ENCODE measurements at regions not wholly inside any gene's neighbourhood (a gene's known extent, or its start where the extent isn't known, plus 50 kb on each side); places are given as distances from the start of the nearest gene placed in this dataset.

- no peak overlapping the region for H3K4me3 Mint-ChIP-seq
- H3K27me3 Mint-ChIP-seq (ENCODE audit: low read depth): peaks cover 25% of the 10 kb centered on the region
- TF ChIP-seq, protein P1, sequence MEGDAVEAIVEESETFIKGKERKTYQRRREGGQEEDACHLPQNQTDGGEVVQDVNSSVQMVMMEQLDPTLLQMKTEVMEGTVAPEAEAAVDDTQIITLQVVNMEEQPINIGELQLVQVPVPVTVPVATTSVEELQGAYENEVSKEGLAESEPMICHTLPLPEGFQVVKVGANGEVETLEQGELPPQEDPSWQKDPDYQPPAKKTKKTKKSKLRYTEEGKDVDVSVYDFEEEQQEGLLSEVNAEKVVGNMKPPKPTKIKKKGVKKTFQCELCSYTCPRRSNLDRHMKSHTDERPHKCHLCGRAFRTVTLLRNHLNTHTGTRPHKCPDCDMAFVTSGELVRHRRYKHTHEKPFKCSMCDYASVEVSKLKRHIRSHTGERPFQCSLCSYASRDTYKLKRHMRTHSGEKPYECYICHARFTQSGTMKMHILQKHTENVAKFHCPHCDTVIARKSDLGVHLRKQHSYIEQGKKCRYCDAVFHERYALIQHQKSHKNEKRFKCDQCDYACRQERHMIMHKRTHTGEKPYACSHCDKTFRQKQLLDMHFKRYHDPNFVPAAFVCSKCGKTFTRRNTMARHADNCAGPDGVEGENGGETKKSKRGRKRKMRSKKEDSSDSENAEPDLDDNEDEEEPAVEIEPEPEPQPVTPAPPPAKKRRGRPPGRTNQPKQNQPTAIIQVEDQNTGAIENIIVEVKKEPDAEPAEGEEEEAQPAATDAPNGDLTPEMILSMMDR (conservative IDR thresholded peaks at IDR 0.05): no peak
Observed at GRCh38 chr14:95763875-95764274, 50.0 kb upstream of the TCL1A start.

More at GRCh38 chr14:95763875-95764274, 50.0 kb upstream of the TCL1A start:
- Mint-ChIP-seq H3K4me1 (no peaks in the 10 kb centered on the region), H3K9me3 (no peaks in the 10 kb centered on the region), H3K36me3 (ENCODE audit: low read depth) (no peaks in the 10 kb centered on the region), H3K27ac (ENCODE audit: unreplicated experiment) (no peak overlapping the region)
- no peak for DNase-seq (ENCODE audit: low read depth, low spot score)

All from neural crest cell (in vitro differentiated cells).